ENCODE measurements at regions not wholly inside any gene's neighbourhood (a gene's known extent, or its start where the extent isn't known, plus 50 kb on each side); places are given as distances from the start of the nearest gene placed in this dataset.

DNA sequence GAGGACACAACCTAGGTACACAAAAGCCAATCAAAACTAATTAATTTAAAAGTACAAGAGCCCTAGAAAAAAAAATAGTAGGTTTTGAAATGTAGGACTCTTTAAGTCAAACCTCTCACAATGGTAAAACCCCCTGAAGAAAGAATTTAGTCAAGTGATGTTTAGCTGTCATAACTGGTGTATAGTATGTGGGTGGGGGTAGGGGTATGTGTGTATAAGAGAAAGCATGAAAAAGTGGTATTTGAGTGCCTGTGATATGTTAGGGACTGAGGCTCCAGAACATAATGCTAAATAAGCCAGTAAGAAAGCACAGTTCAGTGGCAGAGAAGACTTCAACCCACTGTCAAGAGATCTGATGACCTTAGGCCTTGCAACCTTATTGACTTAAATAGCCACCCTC lies 507.9 kb downstream of the TTLL7 start:
- TF ChIP-seq CTCF (IDR thresholded peaks at IDR 0.05) (no peak), EZH2phosphoT487 (IDR thresholded peaks at IDR 0.05) (no peak)
